HEK293 (cell line): ENCODE measurements at regions not wholly inside any gene's neighbourhood (a gene's known extent, or its start where the extent isn't known, plus 50 kb on each side); places are given as distances from the start of the nearest gene placed in this dataset.

Experiments used
- CTCF ChIP-seq: fragments of 450-650 bp; formaldehyde crosslinking; IDR thresholded peaks from 2 replicates; pipeline ENCODE4 v1.5.1; 2016; ENCODE audit warnings: missing biosample characterization, missing genetic modification characterization
- REST ChIP-seq: fragments of 450-650 bp; formaldehyde crosslinking; IDR thresholded peaks from 2 replicates; pipeline ENCODE4 v1.5.1; 2016; ENCODE audit warnings: missing biosample characterization, missing genetic modification characterization
- SCRT1 ChIP-seq: fragments of 450-650 bp; formaldehyde crosslinking; IDR thresholded peaks from 2 replicates; pipeline ENCODE4 v1.5.1; 2016; ENCODE audit warnings: missing biosample characterization, missing genetic modification characterization, borderline replicate concordance
- TCF7L2 ChIP-seq: IDR thresholded peaks from 2 replicates; pipeline ENCODE4 v1.6.1; 2011; ENCODE audit warnings: low read depth, mild to moderate bottlenecking, inconsistent platforms, low read length, moderate library complexity, borderline replicate concordance
- ZBTB10 ChIP-seq: fragments of 450-650 bp; formaldehyde crosslinking; IDR thresholded peaks from 2 replicates; pipeline ENCODE4 v1.5.1; 2016; ENCODE audit warnings: missing biosample characterization, missing genetic modification characterization
- ZNF121 ChIP-seq: fragments of 450-650 bp; formaldehyde crosslinking; IDR thresholded peaks from 2 replicates; pipeline ENCODE4 v1.5.1; 2016; ENCODE audit warnings: missing biosample characterization, missing genetic modification characterization
- ZNF639 ChIP-seq: fragments of 450-650 bp; formaldehyde crosslinking; IDR thresholded peaks from 2 replicates; pipeline ENCODE4 v1.5.1; 2016; ENCODE audit warnings: missing biosample characterization, missing genetic modification characterization
- ZNF785 ChIP-seq: fragments of 450-650 bp; formaldehyde crosslinking; IDR thresholded peaks from 2 replicates; pipeline ENCODE4 v1.5.1; 2016; ENCODE audit warnings: missing biosample characterization, missing genetic modification characterization
- TF ChIP-seq, protein P1 (sequence below): fragments of 450-650 bp; formaldehyde crosslinking; IDR thresholded peaks from 2 replicates; pipeline ENCODE4 v1.5.1; 2016; ENCODE audit warnings: missing biosample characterization, missing genetic modification characterization
- TF ChIP-seq, protein P2 (sequence below): fragments of 450-650 bp; formaldehyde crosslinking; IDR thresholded peaks from 2 replicates; pipeline ENCODE4 v1.5.1; 2016; ENCODE audit warnings: missing biosample characterization, missing genetic modification characterization, low read depth
- TF ChIP-seq, protein P3 (sequence below): fragments of 450-650 bp; formaldehyde crosslinking; IDR thresholded peaks from 2 replicates; pipeline ENCODE4 v1.5.1; 2016; ENCODE audit warnings: missing biosample characterization, missing genetic modification characterization
- TF ChIP-seq, protein P4 (sequence below): fragments of 450-650 bp; formaldehyde crosslinking; IDR thresholded peaks from 2 replicates; pipeline ENCODE4 v1.5.1; 2017; ENCODE audit warnings: missing biosample characterization, mild to moderate bottlenecking, missing genetic modification characterization, moderate library complexity

GRCh38 chr5:89673019-89673418 is 736.5 kb downstream of the CETN3 start:
- TF ChIP-seq SCRT1 (tag by site-specific recombination): no peak
- no peak for TF ChIP-seq CTCF
- no peak for TF ChIP-seq ZNF785 (tag by site-specific recombination)
- no peak for TF ChIP-seq ZBTB10 (tag by site-specific recombination)
- TF ChIP-seq TCF7L2: no peak
- TF ChIP-seq, protein P1, sequence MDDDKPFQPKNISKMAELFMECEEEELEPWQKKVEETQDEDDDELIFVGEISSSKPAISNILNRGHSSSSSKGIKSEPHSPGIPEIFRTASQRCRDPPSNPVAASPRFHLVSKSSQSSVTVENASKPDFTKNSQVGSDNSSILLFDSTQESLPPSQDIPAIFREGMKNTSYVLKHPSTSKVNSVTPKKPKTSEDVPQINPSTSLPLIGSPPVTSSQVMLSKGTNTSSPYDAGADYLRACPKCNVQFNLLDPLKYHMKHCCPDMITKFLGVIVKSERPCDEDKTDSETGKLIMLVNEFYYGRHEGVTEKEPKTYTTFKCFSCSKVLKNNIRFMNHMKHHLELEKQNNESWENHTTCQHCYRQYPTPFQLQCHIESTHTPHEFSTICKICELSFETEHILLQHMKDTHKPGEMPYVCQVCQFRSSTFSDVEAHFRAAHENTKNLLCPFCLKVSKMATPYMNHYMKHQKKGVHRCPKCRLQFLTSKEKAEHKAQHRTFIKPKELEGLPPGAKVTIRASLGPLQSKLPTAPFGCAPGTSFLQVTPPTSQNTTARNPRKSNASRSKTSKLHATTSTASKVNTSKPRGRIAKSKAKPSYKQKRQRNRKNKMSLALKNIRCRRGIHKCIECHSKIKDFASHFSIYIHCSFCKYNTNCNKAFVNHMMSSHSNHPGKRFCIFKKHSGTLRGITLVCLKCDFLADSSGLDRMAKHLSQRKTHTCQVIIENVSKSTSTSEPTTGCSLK (tag by site-specific recombination): no peak
- TF ChIP-seq, protein P2, sequence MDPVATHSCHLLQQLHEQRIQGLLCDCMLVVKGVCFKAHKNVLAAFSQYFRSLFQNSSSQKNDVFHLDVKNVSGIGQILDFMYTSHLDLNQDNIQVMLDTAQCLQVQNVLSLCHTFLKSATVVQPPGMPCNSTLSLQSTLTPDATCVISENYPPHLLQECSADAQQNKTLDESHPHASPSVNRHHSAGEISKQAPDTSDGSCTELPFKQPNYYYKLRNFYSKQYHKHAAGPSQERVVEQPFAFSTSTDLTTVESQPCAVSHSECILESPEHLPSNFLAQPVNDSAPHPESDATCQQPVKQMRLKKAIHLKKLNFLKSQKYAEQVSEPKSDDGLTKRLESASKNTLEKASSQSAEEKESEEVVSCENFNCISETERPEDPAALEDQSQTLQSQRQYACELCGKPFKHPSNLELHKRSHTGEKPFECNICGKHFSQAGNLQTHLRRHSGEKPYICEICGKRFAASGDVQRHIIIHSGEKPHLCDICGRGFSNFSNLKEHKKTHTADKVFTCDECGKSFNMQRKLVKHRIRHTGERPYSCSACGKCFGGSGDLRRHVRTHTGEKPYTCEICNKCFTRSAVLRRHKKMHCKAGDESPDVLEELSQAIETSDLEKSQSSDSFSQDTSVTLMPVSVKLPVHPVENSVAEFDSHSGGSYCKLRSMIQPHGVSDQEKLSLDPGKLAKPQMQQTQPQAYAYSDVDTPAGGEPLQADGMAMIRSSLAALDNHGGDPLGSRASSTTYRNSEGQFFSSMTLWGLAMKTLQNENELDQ (tag by site-specific recombination): no peak
- TF ChIP-seq ZNF639: no peak
- TF ChIP-seq ZNF121 (tag by site-specific recombination): no peak
- TF ChIP-seq, protein P3, sequence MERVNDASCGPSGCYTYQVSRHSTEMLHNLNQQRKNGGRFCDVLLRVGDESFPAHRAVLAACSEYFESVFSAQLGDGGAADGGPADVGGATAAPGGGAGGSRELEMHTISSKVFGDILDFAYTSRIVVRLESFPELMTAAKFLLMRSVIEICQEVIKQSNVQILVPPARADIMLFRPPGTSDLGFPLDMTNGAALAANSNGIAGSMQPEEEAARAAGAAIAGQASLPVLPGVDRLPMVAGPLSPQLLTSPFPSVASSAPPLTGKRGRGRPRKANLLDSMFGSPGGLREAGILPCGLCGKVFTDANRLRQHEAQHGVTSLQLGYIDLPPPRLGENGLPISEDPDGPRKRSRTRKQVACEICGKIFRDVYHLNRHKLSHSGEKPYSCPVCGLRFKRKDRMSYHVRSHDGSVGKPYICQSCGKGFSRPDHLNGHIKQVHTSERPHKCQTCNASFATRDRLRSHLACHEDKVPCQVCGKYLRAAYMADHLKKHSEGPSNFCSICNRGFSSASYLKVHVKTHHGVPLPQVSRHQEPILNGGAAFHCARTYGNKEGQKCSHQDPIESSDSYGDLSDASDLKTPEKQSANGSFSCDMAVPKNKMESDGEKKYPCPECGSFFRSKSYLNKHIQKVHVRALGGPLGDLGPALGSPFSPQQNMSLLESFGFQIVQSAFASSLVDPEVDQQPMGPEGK (tag by site-specific recombination): no peak
- TF ChIP-seq, protein P4, sequence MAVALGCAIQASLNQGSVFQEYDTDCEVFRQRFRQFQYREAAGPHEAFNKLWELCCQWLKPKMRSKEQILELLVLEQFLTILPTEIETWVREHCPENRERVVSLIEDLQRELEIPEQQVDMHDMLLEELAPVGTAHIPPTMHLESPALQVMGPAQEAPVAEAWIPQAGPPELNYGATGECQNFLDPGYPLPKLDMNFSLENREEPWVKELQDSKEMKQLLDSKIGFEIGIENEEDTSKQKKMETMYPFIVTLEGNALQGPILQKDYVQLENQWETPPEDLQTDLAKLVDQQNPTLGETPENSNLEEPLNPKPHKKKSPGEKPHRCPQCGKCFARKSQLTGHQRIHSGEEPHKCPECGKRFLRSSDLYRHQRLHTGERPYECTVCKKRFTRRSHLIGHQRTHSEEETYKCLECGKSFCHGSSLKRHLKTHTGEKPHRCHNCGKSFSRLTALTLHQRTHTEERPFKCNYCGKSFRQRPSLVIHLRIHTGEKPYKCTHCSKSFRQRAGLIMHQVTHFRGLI (tag by site-specific recombination): no peak
- TF ChIP-seq REST (tag by site-specific recombination): no peak
